ENCODE measurements at regions not wholly inside any gene's neighbourhood (a gene's known extent, or its start where the extent isn't known, plus 50 kb on each side); places are given as distances from the start of the nearest gene placed in this dataset.

- in situ Hi-C loops (cut with HindIII; ENCODE audit: low pct_ligation_motif_present, low pct_unique_long_range_greater_than_20kb, low sequenced_read_pairs) = no loop called here
- no peak for DNase-seq
Measured at GRCh38 chr4:33184657-33185290, 2464.6 kb downstream of the PCDH7 start.

GRCh38 chr4:33187035-33187434 lies 2466.9 kb downstream of the PCDH7 start:
- no peak for DNase-seq
- in situ Hi-C loops (cut with HindIII; ENCODE audit: low pct_ligation_motif_present, low pct_unique_long_range_greater_than_20kb, low sequenced_read_pairs) = no loop called here

GRCh38 chr4:33188733-33189132 lies 2468.6 kb downstream of the PCDH7 start:
- in situ Hi-C loops (cut with HindIII; ENCODE audit: low pct_ligation_motif_present, low pct_unique_long_range_greater_than_20kb, low sequenced_read_pairs) = no loop called here
- no peak for DNase-seq

- in situ Hi-C loops (cut with HindIII; ENCODE audit: low pct_ligation_motif_present, low pct_unique_long_range_greater_than_20kb, low sequenced_read_pairs) = no loop called here
- no peak for DNase-seq
Measured at GRCh38 chr4:33189169-33189568, 2469.0 kb downstream of the PCDH7 start.

- in situ Hi-C loops (cut with HindIII; ENCODE audit: low pct_ligation_motif_present, low pct_unique_long_range_greater_than_20kb, low sequenced_read_pairs) = no loop called here
- DNase-seq = no peak
Measured at GRCh38 chr4:33193109-33193508, 2472.9 kb downstream of the PCDH7 start.

- in situ Hi-C loops (cut with HindIII; ENCODE audit: low pct_ligation_motif_present, low pct_unique_long_range_greater_than_20kb, low sequenced_read_pairs) = no loop called here
- no peak for DNase-seq
Measured at GRCh38 chr4:33200377-33200776, 2480.2 kb downstream of the PCDH7 start.

- DNase-seq = no peak
- in situ Hi-C loops (cut with HindIII; ENCODE audit: low pct_ligation_motif_present, low pct_unique_long_range_greater_than_20kb, low sequenced_read_pairs) = no loop called here
Measured at GRCh38 chr4:33218238-33218637, 2498.1 kb downstream of the PCDH7 start.

- in situ Hi-C loops (cut with HindIII; ENCODE audit: low pct_ligation_motif_present, low pct_unique_long_range_greater_than_20kb, low sequenced_read_pairs) = no loop called here
- no peak for DNase-seq
Measured at GRCh38 chr4:33226133-33226532, 2506.0 kb downstream of the PCDH7 start.

GRCh38 chr4:33226783-33227182 lies 2506.6 kb downstream of the PCDH7 start:
- in situ Hi-C loops (cut with HindIII; ENCODE audit: low pct_ligation_motif_present, low pct_unique_long_range_greater_than_20kb, low sequenced_read_pairs) = no loop called here
- no peak for DNase-seq

GRCh38 chr4:33255094-33255493 lies 2534.9 kb downstream of the PCDH7 start:
- in situ Hi-C loops (cut with HindIII; ENCODE audit: low pct_ligation_motif_present, low pct_unique_long_range_greater_than_20kb, low sequenced_read_pairs) = no loop called here

GRCh38 chr4:33255507-33255906 lies 2535.3 kb downstream of the PCDH7 start:
- no peak for DNase-seq
- in situ Hi-C loops (cut with HindIII; ENCODE audit: low pct_ligation_motif_present, low pct_unique_long_range_greater_than_20kb, low sequenced_read_pairs) = no loop called here

More at GRCh38 chr4:33255094-33255493, 2534.9 kb downstream of the PCDH7 start:
- DNase-seq = no peak

GRCh38 chr4:33262824-33263223 lies 2542.7 kb downstream of the PCDH7 start:
- in situ Hi-C loops (cut with HindIII; ENCODE audit: low pct_ligation_motif_present, low pct_unique_long_range_greater_than_20kb, low sequenced_read_pairs) = no loop called here

GRCh38 chr4:33268776-33269175 lies 2548.6 kb downstream of the PCDH7 start:
- DNase-seq = no peak
- in situ Hi-C loops (cut with HindIII; ENCODE audit: low pct_ligation_motif_present, low pct_unique_long_range_greater_than_20kb, low sequenced_read_pairs) = no loop called here

More at GRCh38 chr4:33262824-33263223, 2542.7 kb downstream of the PCDH7 start:
- DNase-seq = no peak

- in situ Hi-C loops (cut with HindIII; ENCODE audit: low pct_ligation_motif_present, low pct_unique_long_range_greater_than_20kb, low sequenced_read_pairs) = no loop called here
- DNase-seq = no peak
Measured at GRCh38 chr4:33270403-33270802, 2550.2 kb downstream of the PCDH7 start.

- DNase-seq = no peak
- in situ Hi-C loops (cut with HindIII; ENCODE audit: low pct_ligation_motif_present, low pct_unique_long_range_greater_than_20kb, low sequenced_read_pairs) = no loop called here
Measured at GRCh38 chr4:33272722-33273121, 2552.6 kb downstream of the PCDH7 start.

- no peak for DNase-seq
- in situ Hi-C loops (cut with HindIII; ENCODE audit: low pct_ligation_motif_present, low pct_unique_long_range_greater_than_20kb, low sequenced_read_pairs) = no loop called here
Measured at GRCh38 chr4:33283818-33284217, 2563.6 kb downstream of the PCDH7 start.

GRCh38 chr4:33296876-33297455 lies 2576.8 kb downstream of the PCDH7 start:
- DNase-seq = no peak
- in situ Hi-C loops (cut with HindIII; ENCODE audit: low pct_ligation_motif_present, low pct_unique_long_range_greater_than_20kb, low sequenced_read_pairs) = no loop called here

- no peak for DNase-seq
Measured at GRCh38 chr4:33302321-33302720, 2582.2 kb downstream of the PCDH7 start.

GRCh38 chr4:33306131-33306530 lies 2586.0 kb downstream of the PCDH7 start:
- in situ Hi-C loops (cut with HindIII; ENCODE audit: low pct_ligation_motif_present, low pct_unique_long_range_greater_than_20kb, low sequenced_read_pairs) = no loop called here

More at GRCh38 chr4:33302321-33302720, 2582.2 kb downstream of the PCDH7 start:
- in situ Hi-C loops (cut with HindIII; ENCODE audit: low pct_ligation_motif_present, low pct_unique_long_range_greater_than_20kb, low sequenced_read_pairs) = no loop called here

GRCh38 chr4:33316033-33316432 lies 2595.9 kb downstream of the PCDH7 start:
- no peak for DNase-seq
- in situ Hi-C loops (cut with HindIII; ENCODE audit: low pct_ligation_motif_present, low pct_unique_long_range_greater_than_20kb, low sequenced_read_pairs) = no loop called here

More at GRCh38 chr4:33306131-33306530, 2586.0 kb downstream of the PCDH7 start:
- DNase-seq = no peak
